A549 (cell line): ENCODE measurements at regions not wholly inside any gene's neighbourhood (a gene's known extent, or its start where the extent isn't known, plus 50 kb on each side); places are given as distances from the start of the nearest gene placed in this dataset.
A peak's percentile ranks its signal among the peaks of the same experiment; 100 is the strongest.
"Not testable (repeated sequence)": the region's sequence is repeated elsewhere in the genome, so short reads cannot be mapped to it uniquely, and the experiment has no call there.

Experiments
- ATAC-seq, 2 experiments: fragments of 200-7000 bp in 1 of 2; fragments of >200 bp in 1 of 2; cut with Nextera tagmentation in 1 of 2; cut with Tn5 transposase in 1 of 2; 3 replicates each; pipeline versions ENCODE4 v1.8.0 to v1.9.1; 2018 to 2020; ENCODE audit warnings: mild to moderate bottlenecking in 1 of 2, moderate library complexity in 1 of 2
- CTCF ChIA-PET: fragments of 300-600 bp; sonication (Branson Sonifier 250); formaldehyde crosslinking; extraction: SDS; loops from one replicate; lab custom pipeline; 2021; ENCODE audit warnings: antibody characterized with exemption, inconsistent platforms; lab: Yijun Ruan, JAX
- POLR2A ChIA-PET: fragments of 350-600 bp; formaldehyde crosslinking; extraction: SDS; loops from one replicate; lab custom pipeline; 2021; ENCODE audit warnings: antibody characterized with exemption, inconsistent platforms; lab: Yijun Ruan, JAX
- DNase-seq, 2 experiments: peaks; one replicate each; pipeline versions ENCODE4 v3.0.0 to v3.0.0-alpha.2; 2011 to 2016; ENCODE audit warnings: low read depth in 1 of 2, low spot score in 1 of 2
- FAIRE-seq: peaks from 2 replicates; lab custom pipeline; 2011; peaks lifted over from hg19 to GRCh38; lab: Jason Lieb, UNC
- H3K27ac ChIP-seq, 2 experiments: fragments of >200 bp; sonication (Bioruptor Twin); formaldehyde crosslinking; 3 replicates each; pipeline ENCODE4 v1.5.1; 2016 to 2017
- H3K4me1 ChIP-seq: fragments of >200 bp; sonication (Bioruptor Twin); formaldehyde crosslinking; 3 replicates; pipeline ENCODE4 v1.6.1; 2016
- H3K4me2 ChIP-seq: fragments of >200 bp; sonication (Bioruptor Twin); formaldehyde crosslinking; 3 replicates; pipeline ENCODE4 v1.6.1; 2016
- H3K4me3 ChIP-seq: fragments of >200 bp; sonication (Bioruptor Twin); formaldehyde crosslinking; 3 replicates; pipeline ENCODE4 v1.5.1; 2016
- H3K9me3 ChIP-seq: fragments of >200 bp; sonication (Bioruptor Twin); formaldehyde crosslinking; 3 replicates; pipeline ENCODE4 v1.6.1; 2016
- RAD21 ChIP-seq, 2 experiments: fragments of >200 bp in 1 of 2; sonication (Bioruptor Twin) in 1 of 2; formaldehyde crosslinking in 1 of 2; IDR thresholded peaks in 1 of 2; conservative IDR thresholded peaks in 1 of 2; 2 replicates in 1 of 2; 3 replicates in 1 of 2; pipeline ENCODE4 v1.6.1; 2012 to 2018; ENCODE audit warnings: inconsistent platforms in 1 of 2
- WGBS: methylation state at CpG from one replicate; pipeline ENCODE4 v1.1.6; 2017; ENCODE audit errors: missing lambda C conversion rate; 5-methylcytosine and 5-hydroxymethylcytosine counted together

DNA sequence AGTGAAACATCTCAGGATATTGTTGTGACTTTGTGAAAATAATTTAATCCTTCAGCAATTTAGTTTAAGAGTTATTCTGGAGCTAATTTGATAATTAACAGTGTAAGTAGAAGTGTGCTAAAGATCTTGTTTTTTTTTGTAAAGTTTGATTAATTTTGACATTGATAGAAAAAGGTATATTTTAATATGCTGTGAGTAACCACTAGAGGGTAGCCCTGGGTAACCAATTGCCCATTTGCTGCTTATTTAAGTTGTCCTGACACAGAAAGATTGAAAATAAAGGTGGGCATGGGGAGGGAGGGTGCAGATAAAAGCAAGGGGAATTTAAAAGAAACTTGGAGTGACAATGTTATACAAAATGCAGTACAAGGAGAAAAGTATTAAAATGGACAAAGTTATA, 1808.3 kb downstream of the KHDRBS2 start:
- H3K4me3 ChIP-seq, ATAC-seq, H3K27ac ChIP-seq, H3K4me2 ChIP-seq, H3K4me1 ChIP-seq, H3K9me3 ChIP-seq, POLR2A ChIA-PET, FAIRE-seq, CTCF ChIA-PET, DNase-seq: not testable (repeated sequence)
- TF ChIP-seq RAD21 (conservative IDR thresholded peaks at IDR 0.05 in 1 of 2, IDR thresholded peaks at IDR 0.05 in 1 of 2), result 0 out of 5 replicates have a peak, but pooled peaks of 1 of the 2 experiments have one; percentile 2

DNA sequence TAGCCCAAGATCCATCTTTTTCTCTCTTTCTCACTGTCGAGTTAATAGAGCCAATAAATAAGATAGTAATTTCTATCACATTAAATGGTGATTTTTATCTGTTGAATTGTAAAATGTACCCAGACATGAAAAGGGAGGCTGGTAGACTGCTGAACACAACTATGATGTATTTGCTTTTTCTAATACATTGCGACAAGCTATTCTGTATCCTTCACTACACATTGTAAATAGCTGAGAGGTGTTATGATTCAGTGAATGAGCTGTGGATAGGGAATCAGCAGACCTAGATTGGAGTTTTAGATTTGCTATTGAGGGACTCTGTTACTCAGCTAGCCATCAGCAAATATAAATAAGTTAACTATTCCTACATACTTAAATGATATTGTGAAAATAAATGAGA, 1812.2 kb downstream of the KHDRBS2 start:
- 8% methylated on average over 2 of the region's 2 CpGs for WGBS
- CTCF ChIA-PET, FAIRE-seq: not testable (repeated sequence)

DNA sequence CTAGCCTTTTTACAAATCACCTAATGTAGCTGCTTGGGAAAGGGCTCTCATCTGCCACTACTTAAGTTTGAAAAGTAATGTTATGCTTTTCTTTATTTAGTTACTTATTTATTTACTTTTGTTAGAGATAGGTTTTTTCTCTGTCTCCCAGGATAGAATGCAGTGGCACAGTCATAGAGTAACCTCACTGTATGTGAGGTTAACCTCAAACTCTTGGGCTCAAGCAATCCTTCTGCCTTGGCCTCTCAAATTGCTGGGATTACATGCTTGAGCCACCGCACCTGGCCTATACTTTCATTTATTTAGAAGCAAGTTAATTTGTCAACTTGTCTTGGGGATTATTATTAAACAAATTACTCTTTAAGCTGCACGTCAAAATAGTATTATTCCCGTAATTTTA, 1814.6 kb downstream of the KHDRBS2 start:
- H3K4me3 ChIP-seq, H3K27ac ChIP-seq, FAIRE-seq, CTCF ChIA-PET, POLR2A ChIA-PET, H3K4me1 ChIP-seq, ATAC-seq, DNase-seq, H3K4me2 ChIP-seq, H3K9me3 ChIP-seq: not testable (repeated sequence)
- 8% methylated on average over 3 of the region's 3 CpGs for WGBS

More for the DNA sequence above, 1812.2 kb downstream of the KHDRBS2 start:
- H3K4me1 ChIP-seq, POLR2A ChIA-PET, H3K4me2 ChIP-seq, H3K4me3 ChIP-seq, DNase-seq, ATAC-seq, H3K27ac ChIP-seq, H3K9me3 ChIP-seq: not testable (repeated sequence)

DNA sequence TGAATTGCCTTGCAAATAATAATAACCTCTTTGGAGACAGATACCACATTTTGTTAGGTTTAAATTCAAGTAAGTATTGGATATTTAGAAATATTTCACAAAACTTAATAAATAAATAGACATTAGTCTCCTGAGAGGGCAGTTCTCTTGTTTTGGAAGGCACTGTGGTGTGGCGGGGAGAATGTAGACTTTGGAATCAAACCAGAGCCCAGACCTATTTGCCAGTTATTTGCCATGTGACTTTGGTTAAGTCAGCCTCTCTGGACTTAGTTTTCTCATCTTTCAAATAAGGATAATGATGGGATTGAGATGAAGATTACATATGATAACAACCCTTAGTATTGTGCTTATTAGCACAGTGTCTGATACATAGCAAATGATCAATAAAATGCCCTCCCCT, 1835.6 kb downstream of the KHDRBS2 start:
- H3K4me3 ChIP-seq, POLR2A ChIA-PET, H3K9me3 ChIP-seq, H3K4me1 ChIP-seq, ATAC-seq, H3K4me2 ChIP-seq, FAIRE-seq, H3K27ac ChIP-seq, DNase-seq, CTCF ChIA-PET: not testable (repeated sequence)
- 42% methylated on average over 1 of the region's 1 CpG for WGBS

DNA sequence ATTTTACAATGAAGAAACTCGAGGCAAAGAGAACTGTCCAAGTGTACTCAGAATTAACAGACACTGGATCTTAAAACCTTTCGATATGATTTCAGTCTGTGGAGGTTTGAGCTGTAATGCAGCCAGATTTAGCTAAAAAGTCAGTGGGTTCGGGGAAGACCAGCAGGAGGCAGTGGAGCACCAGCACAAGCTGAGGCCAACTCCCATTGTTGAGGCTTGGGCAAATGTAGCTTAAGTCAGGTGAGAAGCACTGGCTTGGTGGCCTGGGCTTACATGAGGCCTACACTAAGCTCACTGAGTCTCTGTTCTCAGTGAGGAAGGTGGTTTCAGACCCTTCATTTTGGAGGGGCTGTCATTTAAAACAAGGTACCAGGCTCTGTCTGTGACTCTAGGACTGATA, 1841.5 kb downstream of the KHDRBS2 start:
- CTCF ChIA-PET, H3K4me1 ChIP-seq, H3K4me2 ChIP-seq, H3K9me3 ChIP-seq, ATAC-seq, DNase-seq, H3K27ac ChIP-seq, H3K4me3 ChIP-seq, POLR2A ChIA-PET, FAIRE-seq: not testable (repeated sequence)
- WGBS, result 0% methylated on average over 1 of the region's 3 CpGs

DNA sequence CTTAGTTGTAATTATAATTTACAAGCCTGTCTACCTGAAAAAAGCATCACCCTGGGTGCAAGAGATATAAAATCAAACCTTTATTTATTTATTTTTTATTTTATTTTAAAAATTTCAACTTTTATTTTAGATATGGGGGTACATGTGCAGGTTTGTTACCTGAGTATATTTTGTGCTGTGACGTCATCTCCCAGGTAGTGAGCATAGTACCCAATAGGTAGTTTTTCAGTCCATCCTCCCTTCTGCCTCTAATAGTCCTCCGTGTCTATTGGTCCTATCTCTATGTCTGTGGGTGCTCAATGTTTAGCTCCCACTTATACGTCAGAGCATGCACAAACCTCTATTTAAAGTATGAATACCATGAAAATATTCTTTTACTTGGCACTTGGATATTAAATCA, 1846.3 kb downstream of the KHDRBS2 start:
- H3K4me3 ChIP-seq, H3K4me2 ChIP-seq, FAIRE-seq, POLR2A ChIA-PET, H3K4me1 ChIP-seq, DNase-seq, ATAC-seq, CTCF ChIA-PET, H3K27ac ChIP-seq, H3K9me3 ChIP-seq: not testable (repeated sequence)
- WGBS, result 15% methylated on average over 3 of the region's 3 CpGs

DNA sequence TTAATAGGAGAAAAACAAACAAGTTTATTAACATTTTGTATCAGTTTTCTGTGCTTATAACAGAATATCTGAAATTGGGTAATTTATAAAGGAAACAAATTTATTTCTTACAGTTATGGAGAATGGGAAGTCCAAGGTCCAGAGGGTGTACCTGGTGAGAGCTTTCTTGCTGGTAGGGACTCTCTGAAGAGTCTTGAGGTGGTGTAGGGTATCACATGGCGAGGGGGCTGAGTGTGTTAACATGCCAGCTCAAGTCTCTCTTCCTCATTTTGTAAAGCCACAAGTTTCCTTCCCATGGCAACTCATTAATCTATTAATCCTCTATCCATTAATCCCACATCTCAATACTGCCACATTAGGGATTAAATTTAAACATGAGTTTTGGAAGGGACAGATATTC, 1863.3 kb downstream of the KHDRBS2 start:
- CTCF ChIA-PET, H3K4me3 ChIP-seq, H3K4me1 ChIP-seq, DNase-seq, POLR2A ChIA-PET, H3K27ac ChIP-seq, ATAC-seq, H3K4me2 ChIP-seq, FAIRE-seq, H3K9me3 ChIP-seq: not testable (repeated sequence)
- WGBS, result 43% methylated on average over 1 of the region's 1 CpG

DNA sequence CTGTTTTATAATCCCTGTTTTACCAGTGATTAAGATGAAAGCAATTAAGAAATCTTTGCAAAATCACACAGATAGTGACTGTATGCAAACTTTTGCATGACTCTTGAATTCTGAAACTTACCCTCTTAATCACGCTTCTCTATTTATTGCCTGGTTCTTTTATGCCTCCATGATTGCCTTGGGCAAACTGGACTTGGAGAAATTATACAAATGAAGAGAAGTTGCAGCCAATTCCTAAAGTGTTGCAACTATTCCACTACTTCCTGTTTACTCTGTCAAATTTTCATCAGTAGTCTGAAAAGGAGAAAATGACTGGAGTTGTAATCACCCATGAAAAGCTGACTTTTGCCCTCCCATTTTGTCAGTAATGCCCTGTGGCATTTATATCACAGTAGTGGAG, 1869.9 kb downstream of the KHDRBS2 start:
- H3K4me2 ChIP-seq, POLR2A ChIA-PET, FAIRE-seq, CTCF ChIA-PET, H3K4me1 ChIP-seq, H3K9me3 ChIP-seq, ATAC-seq, H3K4me3 ChIP-seq, H3K27ac ChIP-seq, DNase-seq: not testable (repeated sequence)
- WGBS, result 0% methylated on average over 1 of the region's 1 CpG

DNA sequence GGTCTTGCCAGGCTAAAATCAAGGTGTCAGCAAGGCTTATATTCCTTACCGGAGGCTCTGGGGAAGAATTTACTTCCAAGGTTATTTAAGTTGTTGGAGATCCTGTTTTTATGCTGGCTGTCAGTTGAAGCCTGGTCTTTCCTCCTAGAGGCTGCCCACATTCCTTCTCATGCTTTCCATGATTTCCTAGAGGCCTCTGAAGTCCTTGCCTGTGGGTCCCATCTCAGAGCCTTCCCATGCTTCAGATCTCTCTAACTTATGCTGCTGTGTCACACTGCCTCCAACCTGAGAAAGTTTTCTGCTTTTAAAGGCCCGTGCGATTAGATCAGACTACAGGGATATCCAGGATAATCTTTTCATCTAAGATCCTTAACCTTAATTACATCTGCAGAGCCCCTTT, 1877.3 kb downstream of the KHDRBS2 start:
- ATAC-seq, CTCF ChIA-PET, POLR2A ChIA-PET: not testable (repeated sequence)

DNA sequence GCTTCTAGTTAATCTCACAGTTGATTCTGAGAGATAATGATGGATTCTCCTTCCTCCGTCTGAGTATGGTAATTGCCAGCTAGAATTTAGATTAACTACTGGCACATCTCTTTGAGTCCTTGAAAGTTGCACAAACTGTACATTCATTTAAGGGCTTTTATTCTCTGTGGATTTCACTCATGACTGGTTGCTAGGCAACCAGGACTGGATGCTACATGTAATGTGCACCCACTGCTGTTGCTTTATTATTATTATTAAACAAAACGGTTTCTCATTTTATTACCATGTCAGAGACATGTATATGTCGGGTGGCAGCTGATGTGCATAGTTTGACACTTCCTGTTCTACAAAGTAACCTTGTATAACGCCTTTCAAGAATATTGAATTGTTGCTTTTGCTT, 1882.8 kb downstream of the KHDRBS2 start:
- DNase-seq, POLR2A ChIA-PET, H3K27ac ChIP-seq, ATAC-seq, H3K4me3 ChIP-seq, FAIRE-seq, H3K9me3 ChIP-seq, H3K4me1 ChIP-seq, H3K4me2 ChIP-seq, CTCF ChIA-PET: not testable (repeated sequence)
- 2% methylated on average over 4 of the region's 4 CpGs for WGBS

More for the DNA sequence above, 1877.3 kb downstream of the KHDRBS2 start:
- not testable (repeated sequence) for DNase-seq, H3K4me3 ChIP-seq, FAIRE-seq, H3K4me1 ChIP-seq, H3K27ac ChIP-seq, H3K9me3 ChIP-seq, H3K4me2 ChIP-seq
- 0% methylated on average over 1 of the region's 3 CpGs for WGBS

DNA sequence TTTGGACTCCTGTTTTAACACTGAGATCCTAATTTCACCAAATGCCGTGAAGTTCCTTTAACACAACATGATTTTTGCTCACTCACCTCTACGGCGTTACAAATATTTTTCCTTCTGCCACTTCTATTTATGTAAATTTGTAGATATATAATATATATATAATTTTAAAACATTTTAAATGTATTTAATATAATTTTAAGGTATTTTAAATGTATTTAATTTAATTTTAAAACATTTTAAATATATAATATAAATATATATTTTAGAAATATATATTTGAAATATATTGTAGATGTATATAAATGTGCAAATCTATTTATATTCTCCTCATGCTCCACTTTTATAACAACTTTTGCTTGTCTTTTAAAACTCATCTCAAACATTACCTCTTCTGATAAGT, 1883.5 kb downstream of the KHDRBS2 start:
- H3K27ac ChIP-seq, H3K4me1 ChIP-seq, ATAC-seq, H3K4me2 ChIP-seq, H3K4me3 ChIP-seq, FAIRE-seq, POLR2A ChIA-PET, CTCF ChIA-PET, H3K9me3 ChIP-seq, DNase-seq: not testable (repeated sequence)
- WGBS, result 58% methylated on average over 3 of the region's 3 CpGs

DNA sequence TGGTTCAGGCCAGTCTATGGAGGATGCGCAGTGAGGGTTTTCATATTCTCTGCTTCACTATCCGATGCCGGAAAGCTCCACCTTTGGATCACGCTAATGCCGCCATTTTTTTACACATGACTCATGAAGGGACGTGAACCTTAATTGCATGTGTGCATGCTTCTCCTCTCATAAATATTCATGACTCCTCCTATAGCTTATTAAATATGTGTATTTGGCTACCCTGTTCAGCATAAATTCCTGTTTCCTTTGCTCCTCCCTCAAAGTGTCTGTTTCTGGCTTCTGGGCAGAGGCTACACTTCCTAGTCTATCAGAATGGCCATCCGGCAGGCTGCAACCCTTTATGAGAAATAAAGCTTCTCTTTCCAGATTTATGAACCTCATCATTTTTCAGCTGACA, 1890.8 kb downstream of the KHDRBS2 start:
- H3K4me3 ChIP-seq, POLR2A ChIA-PET, H3K4me1 ChIP-seq, H3K4me2 ChIP-seq, H3K9me3 ChIP-seq, H3K27ac ChIP-seq, ATAC-seq, DNase-seq, FAIRE-seq, CTCF ChIA-PET: not testable (repeated sequence)
- 96% methylated on average over 3 of the region's 7 CpGs for WGBS
